Mesenteric fat pad (tissue), 1 donor: ENCODE measurements at regions not wholly inside any gene's neighbourhood (a gene's known extent, or its start where the extent isn't known, plus 50 kb on each side); places are given as distances from the start of the nearest gene placed in this dataset.
"Not testable (repeated sequence)": the region's sequence is repeated elsewhere in the genome, so short reads cannot be mapped to it uniquely, and the experiment has no call there.

Experiments used
- DNase-seq: peaks from one replicate; pipeline ENCODE4 v3.0.0-alpha.2; 2020; ENCODE audit warnings: low spot score
- donor health status: DM: yes; HTN: yes; CAD: no.

DNA sequence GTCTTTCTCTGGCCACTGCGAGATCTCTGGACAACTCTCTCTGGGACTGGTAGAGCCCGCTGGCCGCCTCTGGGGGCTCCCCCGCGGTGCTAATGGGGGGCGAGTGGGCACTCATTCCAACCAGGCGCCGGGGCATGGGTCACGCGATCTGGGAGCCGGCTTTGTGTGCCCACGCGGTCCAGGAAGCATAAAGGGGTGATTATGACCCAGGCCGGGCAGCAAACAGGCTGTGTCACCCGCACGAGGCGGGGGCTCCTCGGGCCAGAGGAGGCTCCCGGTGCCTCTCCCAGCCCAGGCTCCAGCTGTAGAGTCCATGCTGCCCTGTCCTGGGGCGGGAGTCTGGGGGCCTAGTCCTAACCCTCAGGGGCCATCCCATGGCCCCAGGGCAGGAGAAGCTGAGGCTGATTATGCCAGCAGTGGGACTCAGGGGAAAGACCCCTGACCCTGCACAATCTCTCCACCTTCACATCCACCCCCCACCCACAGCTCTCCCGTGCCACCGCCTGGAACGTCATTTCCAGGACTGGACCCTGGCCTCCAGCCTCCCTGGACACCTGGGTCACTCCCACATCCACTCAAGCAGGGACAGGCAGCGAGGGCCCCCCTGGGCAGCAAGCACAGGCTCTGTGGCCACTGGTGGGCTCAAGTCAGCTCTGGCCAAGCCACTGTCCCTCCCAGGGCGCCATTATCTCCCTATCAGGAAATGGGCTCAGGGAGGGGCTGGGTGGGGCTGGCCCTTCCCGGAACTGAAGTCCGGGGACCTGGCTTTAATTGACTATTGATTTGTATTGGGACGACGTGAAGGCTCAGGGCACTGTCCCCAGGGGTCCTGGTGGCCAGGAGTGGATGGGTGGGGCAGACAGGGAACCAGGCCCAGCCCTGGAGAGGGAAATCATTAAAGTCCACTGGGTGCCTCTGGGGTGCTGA, 50.0 kb downstream of the PTPRS start:
- DNase-seq: no peak

DNA sequence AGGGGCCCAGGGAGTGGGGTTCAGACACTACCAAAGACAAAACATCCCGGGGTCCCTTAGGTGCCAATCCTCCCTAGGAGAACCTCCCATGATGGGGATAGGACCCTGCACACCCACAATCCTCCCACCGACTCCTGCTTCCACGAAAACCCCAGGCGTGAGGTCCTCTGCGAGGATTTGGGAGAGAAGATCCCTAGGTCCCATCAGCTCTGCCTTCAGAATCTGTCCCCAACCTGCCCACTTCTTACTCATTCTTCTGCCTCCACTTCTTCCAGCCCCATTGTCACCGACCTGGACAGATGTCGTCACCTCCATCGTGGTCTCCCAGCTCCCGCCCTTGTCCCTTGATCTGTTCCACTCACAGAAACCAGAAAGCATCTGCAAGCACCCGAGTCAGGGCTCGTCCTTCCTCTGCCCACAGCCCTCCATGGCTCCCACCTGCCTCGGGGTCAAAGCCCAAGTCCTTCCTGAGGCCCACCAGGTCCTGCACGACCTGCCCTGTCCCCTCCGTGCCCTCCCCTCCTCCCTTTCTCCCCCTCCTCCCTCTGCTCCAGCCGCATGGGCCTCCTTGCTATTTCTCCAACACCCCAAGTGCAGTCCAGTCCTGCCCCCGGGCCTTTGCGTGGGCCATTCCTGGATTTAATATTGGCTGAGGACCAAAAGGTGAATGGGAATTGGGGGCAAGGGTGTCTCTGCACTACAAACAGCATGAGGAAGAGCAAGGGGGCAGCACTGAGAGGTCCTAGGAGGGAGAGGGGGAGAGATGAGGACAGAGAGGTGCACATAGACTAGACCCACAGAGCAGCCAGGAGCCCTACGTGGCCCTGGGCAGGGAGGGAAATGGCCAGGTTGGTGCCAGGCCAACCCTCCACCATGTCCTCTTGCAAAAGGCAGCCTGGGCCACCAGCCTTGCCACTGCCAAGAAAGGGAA, 51.3 kb downstream of the PTPRS start:
- no peak for DNase-seq

DNA sequence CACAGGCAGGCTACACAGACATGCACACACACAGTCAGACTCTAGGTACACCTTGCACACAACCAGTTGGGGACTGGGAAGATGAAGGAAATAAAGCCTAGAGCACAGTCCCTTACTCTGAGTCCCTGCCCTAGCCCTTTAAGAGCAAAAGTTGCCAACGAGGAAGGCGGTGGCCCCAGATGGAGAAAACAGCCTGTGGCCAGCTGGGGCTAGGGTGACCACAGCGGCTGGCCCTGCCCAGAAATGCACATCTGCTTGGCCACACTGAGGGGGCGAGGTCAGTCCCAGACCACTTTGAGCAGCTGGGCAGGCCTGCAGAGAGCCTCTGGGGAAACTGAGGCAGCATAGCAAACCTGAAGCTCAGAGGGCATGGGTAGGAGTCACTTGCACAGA, 52.3 kb downstream of the PTPRS start:
- DNase-seq: no peak

DNA sequence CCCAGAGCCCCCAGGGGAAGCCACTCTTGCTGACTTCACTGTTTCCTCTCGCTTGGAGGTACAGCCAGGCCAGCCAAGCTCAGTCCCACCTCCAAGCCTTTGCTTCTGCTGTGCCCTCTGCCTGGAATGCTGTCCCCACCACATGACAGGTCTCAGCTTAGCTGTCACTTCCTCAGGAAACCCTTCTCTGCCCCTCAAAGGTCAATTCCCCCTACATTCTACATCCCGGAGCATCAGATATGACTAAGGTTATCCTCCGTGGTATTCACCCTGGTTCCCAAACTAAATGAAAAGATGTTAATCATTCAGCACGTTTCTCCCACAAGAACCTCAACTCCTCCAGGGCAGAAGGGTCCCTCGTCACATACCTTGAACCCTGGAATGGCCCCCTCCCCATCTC, 53.5 kb downstream of the PTPRS start:
- no peak for DNase-seq

DNA sequence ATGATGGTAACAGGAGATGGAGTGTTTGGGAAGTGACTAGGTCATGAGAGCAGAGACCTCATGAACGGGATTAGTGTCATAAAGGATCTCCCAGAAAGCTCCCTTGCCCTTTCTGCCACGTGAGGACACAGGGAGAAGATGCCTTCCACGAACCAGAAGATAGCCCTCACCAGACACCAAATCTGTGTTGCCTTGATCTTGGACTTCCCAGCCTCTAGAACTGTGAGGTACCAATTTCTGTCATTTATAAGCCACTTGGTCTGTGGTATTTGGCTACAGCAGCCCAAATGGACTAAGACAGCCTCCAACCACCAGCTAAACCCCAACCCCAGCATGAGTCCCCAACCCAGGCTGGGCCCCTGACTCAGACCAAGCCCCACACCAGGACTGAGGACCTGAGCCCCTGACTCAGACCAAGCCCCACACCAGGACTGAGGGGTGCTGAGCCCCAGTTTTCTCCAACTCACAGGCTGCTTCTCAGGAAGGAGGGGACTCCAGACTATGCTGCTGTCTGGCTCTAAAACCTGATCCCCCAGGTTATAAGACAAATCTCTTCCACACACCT, 54.1 kb downstream of the PTPRS start:
- no peak for DNase-seq

DNA sequence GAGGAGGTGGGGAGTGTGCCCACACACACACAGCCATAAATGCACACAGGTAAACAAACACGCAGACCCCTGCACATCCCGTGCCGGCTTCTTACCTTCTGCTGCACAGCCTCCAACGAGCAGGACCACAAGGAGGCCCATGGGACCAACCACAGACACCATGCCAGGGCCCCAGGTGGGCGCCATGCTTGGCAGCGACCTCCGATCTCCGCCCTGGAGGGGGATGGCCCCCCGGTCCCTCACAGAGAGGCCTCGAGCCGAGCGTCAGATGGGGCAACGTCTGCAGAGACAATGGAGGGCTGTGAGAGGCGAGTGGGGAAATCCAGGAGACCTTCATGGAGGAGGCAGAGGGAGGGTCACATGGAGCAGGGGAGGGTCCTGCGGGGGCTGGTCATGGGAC, 54.7 kb downstream of the PTPRS start:
- DNase-seq: no peak

DNA sequence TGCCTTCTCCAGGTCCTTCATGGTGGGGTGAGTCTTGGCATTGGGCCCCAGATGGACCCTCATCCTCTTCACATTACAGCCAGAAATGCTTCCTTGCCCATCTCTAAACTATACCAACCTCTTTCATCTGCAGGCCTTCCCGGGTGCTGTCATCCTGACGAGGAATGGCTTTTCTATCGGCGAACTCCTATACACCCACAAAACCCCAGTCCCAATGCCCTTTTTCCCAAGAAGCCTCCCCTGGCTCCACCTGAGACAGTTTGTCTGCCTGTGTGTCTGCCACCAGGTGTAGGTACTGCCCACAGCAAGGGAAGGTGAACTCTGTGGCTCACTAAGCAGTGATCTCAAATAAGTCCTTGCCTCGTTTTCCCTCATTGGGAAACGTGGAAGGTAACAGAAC, 55.3 kb downstream of the PTPRS start:
- DNase-seq: no peak

DNA sequence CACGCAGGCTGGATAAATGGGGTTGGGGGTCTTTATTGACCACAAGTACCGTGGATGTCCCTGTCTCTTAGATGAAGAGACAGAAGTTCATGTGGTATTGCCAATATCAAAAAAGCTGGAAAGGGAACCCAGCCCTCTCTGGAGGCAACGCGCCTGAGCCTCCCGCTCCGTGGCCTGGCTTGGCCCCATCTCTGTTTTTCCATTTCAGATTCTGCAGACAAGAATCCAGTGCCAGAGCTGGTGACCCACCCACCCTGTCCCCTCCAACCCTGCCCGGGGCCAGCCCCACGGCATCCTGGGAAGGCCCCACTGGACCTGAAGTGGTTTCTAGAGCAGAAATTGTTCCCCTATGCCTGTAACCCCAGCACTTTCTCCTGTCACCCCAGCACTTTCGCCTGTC, 57.7 kb downstream of the PTPRS start:
- no peak for DNase-seq

DNA sequence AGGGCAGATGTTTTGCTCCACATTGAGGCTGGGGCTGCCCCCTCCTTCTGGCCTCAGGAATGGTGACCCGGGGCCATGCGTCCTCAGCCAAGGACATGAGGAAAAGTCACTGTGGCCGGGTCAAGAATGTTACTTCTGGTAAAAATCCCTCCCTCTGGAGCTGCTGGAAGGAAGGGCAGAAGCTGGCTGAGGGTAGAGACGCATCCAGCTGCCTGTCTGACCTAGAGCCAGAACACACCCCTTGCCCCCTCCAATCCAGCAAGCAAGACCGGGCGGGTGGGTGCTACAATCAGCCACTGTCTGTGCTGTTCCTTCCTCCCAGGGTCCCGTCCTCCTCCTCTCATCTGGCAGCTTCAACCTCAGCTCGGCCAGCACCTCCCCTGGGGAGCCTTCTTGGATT, 59.0 kb downstream of the PTPRS start:
- DNase-seq: no peak

DNA sequence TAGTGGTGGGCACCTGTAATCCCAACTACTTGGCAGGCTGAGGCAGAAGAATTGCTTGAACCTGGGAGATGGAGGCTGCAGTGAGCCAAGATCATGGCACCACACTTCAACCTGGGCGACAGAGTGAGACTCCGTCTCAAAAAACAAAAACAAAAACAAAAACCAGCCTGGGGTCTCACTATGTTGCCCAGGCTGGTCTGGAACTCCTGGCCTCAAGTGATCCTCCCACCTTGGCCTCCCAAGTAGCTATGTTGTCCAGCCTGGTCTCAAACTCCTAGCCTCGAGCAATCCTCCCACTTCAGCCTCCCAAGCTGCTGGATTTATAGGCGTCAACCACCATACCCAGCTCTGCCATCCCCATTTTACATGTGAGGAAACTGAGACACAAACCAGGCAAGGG, 64.9 kb downstream of the PTPRS start:
- DNase-seq: not testable (repeated sequence)

DNA sequence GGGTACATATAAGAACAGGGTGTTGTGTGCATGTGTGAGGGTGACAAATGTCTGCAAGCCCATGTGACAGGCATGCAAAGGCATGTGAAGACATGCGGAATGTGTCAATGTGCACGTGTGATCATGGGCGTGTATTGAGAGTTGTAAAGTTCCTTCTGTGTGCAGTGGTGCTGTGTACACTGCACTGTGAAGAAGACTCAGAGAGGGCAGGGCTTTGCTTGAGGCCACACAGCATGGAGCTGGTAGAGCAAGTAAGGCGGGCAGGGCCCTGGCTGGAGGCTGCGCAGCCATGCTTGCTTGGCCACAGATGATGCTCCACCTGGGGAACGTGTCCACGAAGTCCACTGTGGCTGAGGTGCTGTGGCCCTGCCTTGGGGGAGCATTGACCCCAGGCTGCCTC, 66.8 kb downstream of the PTPRS start:
- DNase-seq: no peak

DNA sequence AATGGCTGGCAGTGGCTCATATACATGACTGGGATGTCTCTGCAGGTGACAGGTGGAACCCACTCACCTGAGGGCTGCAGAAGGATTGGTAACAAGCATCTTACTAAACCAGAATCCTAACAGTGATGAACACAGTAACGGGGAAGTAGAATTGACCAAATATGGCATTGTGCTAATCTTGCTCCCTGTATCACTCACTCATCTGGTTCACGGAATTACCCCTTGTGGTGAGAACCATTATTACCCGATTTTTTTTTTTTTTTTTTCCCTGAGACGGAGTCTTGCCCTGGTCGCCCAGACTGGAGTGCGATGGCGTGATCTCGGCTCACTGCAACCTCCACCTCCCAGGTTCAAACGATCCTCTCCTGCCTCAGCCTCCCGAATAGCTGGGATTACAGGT, 69.5 kb downstream of the PTPRS start:
- DNase-seq: no peak

DNA sequence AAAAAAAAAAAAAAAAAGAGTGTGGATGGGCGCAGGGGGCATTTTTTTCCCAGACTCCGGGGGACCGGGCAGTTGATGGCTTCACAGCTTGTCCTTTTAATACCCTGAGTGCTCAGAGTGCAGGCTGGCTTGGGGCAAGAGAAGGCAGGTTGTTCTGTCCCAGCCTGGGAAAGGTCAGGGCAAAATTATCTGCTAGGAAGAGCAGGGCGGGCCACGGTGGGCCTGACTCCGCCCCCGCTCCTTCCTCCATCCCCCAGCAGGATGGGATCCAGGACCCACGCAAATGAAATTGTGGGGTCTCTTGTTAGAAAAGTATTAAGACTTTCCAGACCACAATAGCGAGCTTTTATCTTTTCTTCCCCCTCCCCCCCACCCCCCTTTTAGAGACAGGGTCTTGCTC, 70.7 kb downstream of the PTPRS start:
- no peak for DNase-seq

DNA sequence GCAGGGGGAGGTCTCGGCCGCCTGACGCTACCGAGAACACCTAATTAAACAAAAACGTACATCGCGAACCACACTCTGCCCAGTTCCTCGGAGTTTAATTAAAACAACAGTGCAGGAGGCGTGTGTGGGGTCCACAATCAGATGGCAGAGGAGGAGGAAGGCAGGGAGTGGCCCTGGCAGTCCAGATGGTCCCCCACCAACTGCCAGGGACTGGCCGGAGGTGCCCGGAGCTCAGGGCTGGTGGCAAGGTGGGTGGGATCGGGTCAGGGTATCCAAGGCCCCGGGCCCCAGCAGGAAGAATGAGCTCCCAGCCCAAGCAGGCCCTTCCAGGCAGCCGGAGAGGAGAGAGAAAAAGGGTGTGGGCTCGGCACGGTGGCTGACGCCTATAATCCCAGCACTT, 71.3 kb downstream of the PTPRS start:
- DNase-seq: no peak

DNA sequence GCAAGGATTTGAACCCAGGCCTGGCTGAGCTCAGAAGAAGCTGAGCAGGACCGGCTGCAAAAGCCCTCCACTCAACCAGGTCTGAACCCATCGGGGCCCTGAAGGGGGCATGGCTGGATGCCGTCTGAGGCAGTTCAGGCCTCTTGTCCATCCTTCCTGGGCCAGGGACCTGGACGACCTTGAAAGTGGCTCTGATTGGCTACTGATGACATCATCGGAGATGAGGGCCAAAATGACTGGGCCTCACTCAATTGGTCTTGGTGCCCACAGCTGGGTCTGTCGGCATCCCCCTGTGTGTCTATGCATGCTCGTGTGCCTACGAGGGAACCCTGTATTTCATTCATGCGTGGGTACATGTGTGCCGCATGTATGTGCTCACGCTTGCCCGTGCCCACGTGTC, 71.8 kb downstream of the PTPRS start:
- no peak for DNase-seq

DNA sequence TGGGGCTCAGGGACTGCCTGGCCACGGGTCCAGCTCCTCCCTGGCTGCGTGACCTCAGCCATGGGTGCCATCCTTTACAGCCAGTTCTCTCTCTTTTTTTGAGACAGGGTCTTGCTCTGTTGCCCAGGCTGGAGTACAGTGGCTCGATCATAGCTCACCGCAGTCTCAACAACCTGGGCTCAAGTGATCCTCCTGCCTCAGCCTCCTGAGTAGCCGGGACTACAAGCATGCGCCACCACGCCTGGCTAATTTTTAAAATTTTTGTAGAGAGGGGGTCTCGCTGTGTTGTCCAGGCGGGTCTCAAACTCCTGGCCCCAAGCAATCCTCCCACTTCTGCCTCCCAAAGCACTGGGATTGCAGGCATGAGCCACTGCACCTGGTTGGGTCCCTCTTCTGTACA, 75.4 kb downstream of the PTPRS start:
- no peak for DNase-seq

DNA sequence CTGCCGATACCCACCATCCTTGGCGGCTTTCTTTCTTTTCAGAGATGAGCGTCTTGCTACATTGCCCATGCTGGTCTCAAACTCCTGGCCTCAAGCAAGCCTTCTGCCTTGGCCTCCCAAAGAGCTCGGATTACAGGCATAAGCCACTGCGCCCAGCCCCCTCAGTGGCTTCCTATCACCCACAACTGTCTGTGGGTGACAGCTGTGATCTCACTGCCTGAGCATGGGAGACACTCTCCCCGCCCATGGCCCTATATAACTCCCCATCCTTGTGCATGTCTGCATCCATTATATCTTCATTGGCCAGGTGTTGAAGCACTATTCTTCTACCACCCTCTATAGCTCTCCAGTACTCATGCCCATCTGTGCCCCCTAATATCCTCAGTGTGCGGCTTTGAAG, 76.2 kb downstream of the PTPRS start:
- DNase-seq: no peak

DNA sequence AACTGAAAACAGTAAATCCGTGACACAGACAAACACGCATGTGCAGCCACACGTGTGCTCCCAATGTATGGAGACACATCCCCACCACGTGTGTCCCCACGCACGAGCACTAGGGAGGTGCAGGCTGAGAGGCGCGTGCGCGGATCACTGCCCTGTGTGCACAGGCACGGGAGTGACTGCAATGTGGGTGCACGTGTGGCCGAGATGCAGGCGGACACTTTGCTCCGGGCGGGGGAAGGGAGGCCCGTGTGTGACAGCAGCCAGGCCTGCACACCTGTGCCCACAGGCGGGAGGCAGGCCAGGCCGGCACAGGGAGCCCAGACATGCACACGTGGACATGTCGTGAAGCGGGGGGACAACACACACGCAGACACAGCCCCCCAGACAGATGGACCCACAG, 77.0 kb downstream of the PTPRS start:
- DNase-seq: no peak

DNA sequence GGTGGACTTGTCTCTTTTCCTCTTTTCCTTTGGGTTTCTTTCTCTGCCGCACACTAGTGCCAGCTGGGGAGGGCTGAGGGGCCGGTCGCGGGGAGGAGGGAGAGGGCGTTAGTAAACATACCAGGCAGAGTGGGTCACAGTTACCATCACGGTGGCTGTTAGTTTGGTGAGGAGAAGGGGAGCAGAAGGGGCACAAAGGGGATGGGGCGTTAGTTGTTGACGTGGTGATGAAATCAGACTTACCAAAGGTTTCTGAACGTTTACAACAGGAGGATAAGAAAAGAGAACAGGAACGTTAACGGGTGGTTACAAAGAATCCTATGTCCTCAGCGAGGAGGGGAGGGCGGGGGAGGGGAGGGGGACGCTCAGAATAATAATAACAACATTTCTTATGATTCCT, 77.9 kb downstream of the PTPRS start:
- no peak for DNase-seq

DNA sequence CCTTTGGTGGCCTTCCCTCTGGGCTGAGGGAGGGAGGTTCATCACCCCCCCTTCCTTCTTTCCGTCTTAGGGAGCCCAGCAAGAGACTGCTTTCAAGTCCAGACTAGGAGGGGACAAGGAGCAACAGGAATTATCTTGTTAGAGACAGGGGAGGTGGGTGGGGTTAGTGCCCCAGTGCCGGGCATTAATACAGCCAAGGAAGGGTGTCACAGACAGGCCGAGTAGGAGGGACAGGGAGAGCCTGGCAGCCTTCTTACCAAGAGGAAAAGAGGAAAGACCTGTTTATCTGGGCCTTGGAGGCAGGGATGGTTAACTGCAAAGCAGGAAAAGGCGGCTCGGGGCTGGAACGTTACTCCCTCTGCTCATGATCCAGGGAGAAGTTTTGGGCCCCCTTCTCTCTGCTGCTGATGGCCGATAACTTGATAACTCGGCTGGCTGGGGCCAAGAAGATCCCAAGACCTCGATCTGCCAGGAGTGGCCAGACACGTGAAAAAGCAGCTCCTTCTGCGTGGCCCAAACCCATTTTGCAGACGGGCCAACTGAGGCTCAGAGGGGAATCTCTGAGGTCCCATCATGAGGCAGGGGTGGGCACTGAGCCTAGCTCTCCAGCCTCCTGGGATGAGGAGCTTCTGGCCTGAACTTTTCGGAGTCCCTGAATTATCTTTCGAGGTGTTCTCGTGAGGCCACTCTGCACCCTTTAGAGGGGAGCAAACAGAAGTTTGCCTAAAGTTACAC, 79.3 kb downstream of the PTPRS start:
- DNase-seq: no peak

DNA sequence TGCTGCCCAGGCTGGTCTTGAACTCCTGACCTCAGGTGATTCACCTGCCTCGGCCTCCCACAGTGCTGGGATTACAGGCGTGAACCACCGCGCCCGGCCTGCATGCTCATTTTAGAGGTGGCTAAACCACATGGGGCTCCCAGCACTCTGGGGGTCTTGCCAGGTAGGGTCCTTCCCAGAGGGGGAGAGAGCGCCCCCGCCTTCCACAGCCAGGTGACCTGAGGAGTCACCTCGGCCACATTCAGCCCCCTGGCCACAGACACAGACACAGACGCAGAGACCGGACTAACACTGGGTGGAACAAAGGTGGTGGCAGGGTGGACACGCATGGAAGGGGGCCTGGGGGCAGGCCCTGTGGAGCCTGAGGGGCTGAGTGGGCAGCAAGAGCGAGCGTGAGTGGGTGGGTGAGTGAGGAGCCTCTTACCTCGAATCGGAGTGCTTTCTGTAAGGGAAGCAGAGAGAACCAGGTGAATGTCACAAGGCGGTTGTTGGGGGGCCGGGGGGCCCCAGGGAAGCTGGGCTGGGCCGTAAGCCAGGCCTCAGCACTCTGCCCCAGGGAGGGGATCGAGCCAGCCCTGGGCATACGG, 80.1 kb downstream of the PTPRS start:
- DNase-seq: no peak
